Stimulated activated effector memory CD8-positive, alpha-beta T cell treated with anti-CD3 and anti-CD28 coated beads, Interleukin-12 subunit alpha, Interleukin-12 subunit beta, amount 100 ng/mL, for 72 hours (primary cell): ENCODE measurements at regions not wholly inside any gene's neighbourhood (a gene's known extent, or its start where the extent isn't known, plus 50 kb on each side); places are given as distances from the start of the nearest gene placed in this dataset.
"Not testable (repeated sequence)": the region's sequence is repeated elsewhere in the genome, so short reads cannot be mapped to it uniquely, and the experiment has no call there.

Source experiments
- ATAC-seq: fragments of 150-1000 bp; cut with Tn5 transposase; 2 replicates; pipeline ENCODE4 v1.10.0; 2021
- DNase-seq, 2 donors: peaks; one replicate each; pipeline ENCODE4 v3.0.0; 2021 to 2022; ENCODE audit warnings: low spot score in 2 of 2
- H3K27ac Mint-ChIP-seq: one replicate; pipeline ENCODE4 v1.8.0; 2022; ENCODE audit warnings: mild to moderate bottlenecking, mixed read lengths
- H3K36me3 Mint-ChIP-seq: one replicate; pipeline ENCODE4 v1.8.0; 2022; ENCODE audit warnings: mild to moderate bottlenecking, mixed read lengths
- H3K4me1 Mint-ChIP-seq: one replicate; pipeline ENCODE4 v1.8.0; 2022; ENCODE audit warnings: mixed read lengths
- H3K4me3 Mint-ChIP-seq: one replicate; pipeline ENCODE4 v1.8.0; 2022; ENCODE audit warnings: mild to moderate bottlenecking, mixed read lengths
- H3K9me3 Mint-ChIP-seq: one replicate; pipeline ENCODE4 v1.8.0; 2022; ENCODE audit warnings: mixed read lengths

- Mint-ChIP-seq H3K9me3 (peaks cover 43% of the 10 kb centered on the region), H3K4me1 (no peaks in the 10 kb centered on the region), H3K4me3 (no peak overlapping the region), H3K27ac (no peak overlapping the region), H3K36me3 (no peaks in the 10 kb centered on the region)
- DNase-seq = no peak
- no peak for ATAC-seq
Measured at GRCh38 chr7:86058649-86059048, 585.1 kb upstream of the GRM3 start.

- H3K4me1 Mint-ChIP-seq = no peaks in the 10 kb centered on the region
- ATAC-seq = no peak
- no peak for DNase-seq
- no peaks in the 10 kb centered on the region for H3K36me3 Mint-ChIP-seq
- no peak overlapping the region for H3K27ac Mint-ChIP-seq
- peaks cover 19% of the 10 kb centered on the region for H3K9me3 Mint-ChIP-seq
- H3K4me3 Mint-ChIP-seq = no peak overlapping the region
Measured at GRCh38 chr7:86050918-86051317, 592.8 kb upstream of the GRM3 start.

DNA sequence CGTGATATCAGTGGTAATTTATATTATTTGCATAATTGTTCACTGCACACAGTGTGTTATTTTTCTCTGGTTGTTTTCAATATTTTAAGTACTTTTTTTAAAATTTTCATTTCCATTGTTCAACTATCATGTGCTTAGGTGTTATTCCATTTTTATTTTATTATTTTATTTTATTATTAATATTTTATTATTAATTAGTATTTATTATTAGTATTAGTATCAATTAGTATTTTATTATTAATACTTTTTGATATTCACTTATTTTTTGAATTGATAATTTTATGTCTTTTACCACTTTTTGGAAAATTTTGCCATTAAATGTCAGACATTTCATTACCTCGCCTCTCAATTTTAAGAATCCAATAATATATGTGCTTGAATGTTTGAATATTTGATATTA lies 593.8 kb upstream of the GRM3 start:
- Mint-ChIP-seq H3K4me1 (no peaks in the 10 kb centered on the region), H3K9me3 (peaks cover 9% of the 10 kb centered on the region), H3K27ac (no peak overlapping the region), H3K4me3 (no peak overlapping the region), H3K36me3 (no peaks in the 10 kb centered on the region)
- no peak for DNase-seq
- no peak for ATAC-seq

- not testable (repeated sequence) for H3K36me3 Mint-ChIP-seq, H3K27ac Mint-ChIP-seq, H3K4me3 Mint-ChIP-seq, DNase-seq, ATAC-seq, H3K9me3 Mint-ChIP-seq, H3K4me1 Mint-ChIP-seq
Measured at GRCh38 chr7:86045197-86045596, 598.5 kb upstream of the GRM3 start.

DNA sequence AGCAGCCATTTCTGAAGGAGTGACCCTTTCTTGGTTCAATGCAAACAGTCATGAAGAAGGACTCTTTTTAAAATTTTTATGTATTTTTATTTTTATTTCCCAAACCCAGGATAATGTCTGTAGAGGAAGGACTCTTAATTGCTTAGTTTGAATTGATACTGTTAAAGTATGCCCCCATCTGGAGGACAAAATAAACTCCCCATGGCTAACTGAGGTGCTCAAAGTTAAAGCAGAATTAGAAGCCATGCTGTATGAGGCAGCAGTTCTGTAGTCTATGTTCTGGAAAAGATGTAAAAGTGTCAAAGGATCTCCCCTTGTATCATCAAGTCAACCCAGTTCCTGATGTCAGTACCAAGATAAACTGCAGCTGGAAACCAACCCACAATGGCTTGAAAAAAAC lies 617.9 kb upstream of the GRM3 start:
- Mint-ChIP-seq H3K27ac (no peak overlapping the region), H3K4me3 (no peak overlapping the region), H3K36me3 (no peaks in the 10 kb centered on the region), H3K9me3 (peaks cover 16% of the 10 kb centered on the region), H3K4me1 (no peaks in the 10 kb centered on the region)
- DNase-seq = no peak
- no peak for ATAC-seq

DNA sequence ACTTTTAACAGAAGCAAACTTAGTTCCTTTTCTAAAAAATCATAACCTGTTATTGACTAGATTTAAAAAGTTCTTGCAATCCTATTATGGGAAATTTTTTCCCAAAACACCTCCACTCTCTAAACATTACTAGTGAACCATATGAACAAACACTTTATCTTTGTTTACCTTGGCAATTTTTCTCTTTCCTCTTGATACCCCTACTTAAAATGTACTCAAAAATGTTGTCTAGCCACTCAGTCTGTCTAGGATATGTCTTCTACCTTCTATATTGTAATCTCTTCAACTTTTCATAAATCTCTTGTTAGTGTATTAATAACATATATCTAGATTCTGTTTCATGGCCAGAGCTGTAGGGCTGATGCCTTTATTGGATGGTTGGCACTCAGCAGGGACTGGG lies 630.0 kb upstream of the GRM3 start:
- Mint-ChIP-seq H3K4me3 (no peak overlapping the region), H3K27ac (no peak overlapping the region), H3K4me1 (no peaks in the 10 kb centered on the region), H3K9me3 (peaks cover 11% of the 10 kb centered on the region), H3K36me3 (no peaks in the 10 kb centered on the region)
- DNase-seq (no peak), ATAC-seq (no peak)

DNA sequence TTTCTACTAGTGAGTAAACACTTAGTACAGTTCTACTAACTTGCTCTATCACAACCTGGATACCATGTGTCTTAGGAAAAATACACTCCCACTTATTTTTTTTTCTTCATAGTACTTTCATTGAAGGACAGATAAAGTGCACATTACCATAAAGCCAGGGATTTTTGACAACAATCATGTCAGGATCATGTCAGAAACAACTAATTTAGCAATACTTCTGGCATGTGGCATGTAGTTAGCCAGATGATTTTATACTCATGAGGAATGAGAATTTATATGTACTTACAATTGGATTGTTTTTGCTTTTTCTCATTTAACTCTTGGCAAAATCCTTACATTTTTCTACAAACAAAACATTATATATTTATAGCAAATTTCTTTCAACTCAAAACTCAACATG lies 630.7 kb upstream of the GRM3 start:
- Mint-ChIP-seq H3K4me3 (no peak overlapping the region), H3K9me3 (peaks cover 12% of the 10 kb centered on the region), H3K36me3 (no peaks in the 10 kb centered on the region), H3K4me1 (no peaks in the 10 kb centered on the region), H3K27ac (no peak overlapping the region)
- no peak for ATAC-seq
- no peak for DNase-seq

- H3K27ac Mint-ChIP-seq = no peak overlapping the region
- no peaks in the 10 kb centered on the region for H3K36me3 Mint-ChIP-seq
- DNase-seq (no peak), ATAC-seq (no peak)
- no peak overlapping the region for H3K4me3 Mint-ChIP-seq
- H3K4me1 Mint-ChIP-seq = no peaks in the 10 kb centered on the region
- peaks cover 23% of the 10 kb centered on the region for H3K9me3 Mint-ChIP-seq
Measured at GRCh38 chr7:86008898-86009297, 634.8 kb upstream of the GRM3 start.

DNA sequence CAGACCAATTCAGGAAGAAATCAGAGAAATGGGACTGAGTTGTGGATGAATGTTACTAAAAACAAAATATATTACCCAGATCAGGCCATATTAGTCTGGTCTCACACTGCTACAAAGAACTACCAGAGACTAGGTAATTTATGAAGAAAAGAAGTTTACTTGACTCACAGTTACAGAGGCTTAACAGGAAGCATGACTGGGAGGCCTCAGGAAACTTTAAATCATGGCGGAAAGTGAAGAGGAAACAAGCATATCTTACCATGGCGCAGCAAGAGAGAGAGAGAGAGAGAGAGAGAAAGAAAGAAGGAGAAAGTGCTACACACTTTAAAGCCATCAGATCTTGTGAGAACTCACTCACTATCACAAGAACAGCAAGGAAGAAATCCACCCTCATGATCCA lies 636.8 kb upstream of the GRM3 start:
- DNase-seq (no peak), ATAC-seq (no peak)
- H3K9me3 Mint-ChIP-seq = peaks cover 20% of the 10 kb centered on the region
- no peak overlapping the region for H3K27ac Mint-ChIP-seq
- H3K4me3 Mint-ChIP-seq = no peak overlapping the region
- no peaks in the 10 kb centered on the region for H3K4me1 Mint-ChIP-seq
- no peaks in the 10 kb centered on the region for H3K36me3 Mint-ChIP-seq

DNA sequence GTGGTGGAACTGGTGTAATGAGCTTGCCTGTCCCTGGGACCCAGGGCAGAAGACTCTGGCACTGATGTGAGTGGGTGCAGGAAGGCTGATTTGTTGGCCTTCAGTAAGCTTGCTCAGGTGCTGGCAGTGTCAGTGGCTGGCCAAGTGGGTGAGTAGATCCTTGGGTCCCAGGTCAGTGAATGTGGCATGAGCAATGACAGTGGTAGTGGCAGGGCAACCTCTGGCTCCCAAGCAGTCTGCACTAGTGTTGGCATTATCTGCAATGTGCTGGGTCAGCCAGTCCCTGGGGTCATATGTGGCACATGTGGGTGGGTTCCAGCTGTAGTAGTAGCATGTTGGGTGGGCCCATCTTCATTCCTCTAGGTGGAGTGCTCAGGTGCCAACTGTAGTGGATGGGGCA lies 640.9 kb upstream of the GRM3 start:
- DNase-seq = no peak
- Mint-ChIP-seq H3K36me3 (no peaks in the 10 kb centered on the region), H3K27ac (no peak overlapping the region), H3K4me3 (no peak overlapping the region), H3K9me3 (peaks cover 24% of the 10 kb centered on the region), H3K4me1 (no peaks in the 10 kb centered on the region)
- ATAC-seq = no peak

- Mint-ChIP-seq H3K27ac (no peak overlapping the region), H3K9me3 (peaks cover 22% of the 10 kb centered on the region), H3K4me3 (no peak overlapping the region), H3K4me1 (no peaks in the 10 kb centered on the region), H3K36me3 (no peaks in the 10 kb centered on the region)
- no peak for ATAC-seq
- no peak for DNase-seq
Measured at GRCh38 chr7:85997515-85997914, 646.2 kb upstream of the GRM3 start.

DNA sequence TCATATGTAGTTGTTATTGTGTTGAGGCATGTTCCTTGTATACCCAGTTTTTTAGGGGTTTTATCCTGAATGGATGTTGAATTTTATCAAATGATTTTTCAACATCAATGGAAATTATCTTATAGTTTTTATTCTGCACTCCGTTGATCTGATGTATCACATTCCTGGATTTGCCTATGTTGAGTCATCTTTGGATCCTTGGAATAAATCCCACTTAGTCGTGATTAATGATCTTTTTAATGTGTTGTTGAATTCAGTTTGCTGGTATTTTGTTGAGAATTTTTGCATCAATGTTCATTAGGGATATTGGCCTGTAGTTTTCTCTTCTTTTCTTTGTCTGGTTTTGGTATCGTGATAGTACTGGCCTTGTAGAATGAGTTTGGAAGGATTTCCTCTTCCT lies 648.6 kb upstream of the GRM3 start:
- DNase-seq = no peak
- no peak for ATAC-seq
- peaks cover 24% of the 10 kb centered on the region for H3K9me3 Mint-ChIP-seq
- no peak overlapping the region for H3K27ac Mint-ChIP-seq
- no peaks in the 10 kb centered on the region for H3K36me3 Mint-ChIP-seq
- no peak overlapping the region for H3K4me3 Mint-ChIP-seq
- no peaks in the 10 kb centered on the region for H3K4me1 Mint-ChIP-seq

- ATAC-seq (no peak), DNase-seq (no peak)
- H3K4me3 Mint-ChIP-seq = no peak overlapping the region
- H3K4me1 Mint-ChIP-seq = no peaks in the 10 kb centered on the region
- peaks cover 8% of the 10 kb centered on the region for H3K9me3 Mint-ChIP-seq
- H3K27ac Mint-ChIP-seq = no peak overlapping the region
- H3K36me3 Mint-ChIP-seq = no peaks in the 10 kb centered on the region
Measured at GRCh38 chr7:85980740-85981139, 663.0 kb upstream of the GRM3 start.

GRCh38 chr7:85974176-85974575 lies 669.5 kb upstream of the GRM3 start:
- ATAC-seq = no peak
- H3K4me3 Mint-ChIP-seq = no peak overlapping the region

GRCh38 chr7:85972504-85973141 lies 671.1 kb upstream of the GRM3 start:
- Mint-ChIP-seq H3K4me3 (no peak overlapping the region), H3K36me3 (no peaks in the 10 kb centered on the region), H3K9me3 (peaks cover 9% of the 10 kb centered on the region), H3K4me1 (no peaks in the 10 kb centered on the region), H3K27ac (no peak overlapping the region)
- no peak for DNase-seq
- peak; percentile 24 for ATAC-seq

More at GRCh38 chr7:85974176-85974575, 669.5 kb upstream of the GRM3 start:
- Mint-ChIP-seq H3K27ac (no peak overlapping the region), H3K9me3 (peaks cover 14% of the 10 kb centered on the region), H3K36me3 (no peaks in the 10 kb centered on the region), H3K4me1 (no peaks in the 10 kb centered on the region)
- no peak for DNase-seq

DNA sequence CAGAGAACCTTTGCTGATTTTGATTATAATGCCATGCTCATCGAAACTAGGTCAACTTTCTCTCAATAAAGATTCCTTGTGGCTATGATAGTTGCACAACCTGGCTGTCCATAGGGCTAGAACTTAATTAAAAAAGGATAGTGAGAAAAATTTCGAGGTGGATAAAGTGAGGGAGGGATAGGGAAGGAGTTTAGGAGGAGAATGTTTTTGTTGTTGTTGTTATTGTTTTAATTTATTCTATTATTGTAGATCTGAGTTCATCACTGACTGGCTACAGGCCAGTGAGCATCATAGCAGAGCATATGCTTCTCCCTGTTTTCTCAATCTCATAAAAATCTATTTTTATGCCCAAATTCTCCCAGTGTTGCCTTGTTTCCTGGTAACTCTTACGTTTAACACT lies 688.7 kb upstream of the GRM3 start:
- no peaks in the 10 kb centered on the region for H3K4me1 Mint-ChIP-seq
- no peak overlapping the region for H3K27ac Mint-ChIP-seq
- peaks cover 17% of the 10 kb centered on the region for H3K9me3 Mint-ChIP-seq
- peaks cover 6% of the 10 kb centered on the region for H3K36me3 Mint-ChIP-seq
- H3K4me3 Mint-ChIP-seq = no peak overlapping the region
- DNase-seq (no peak), ATAC-seq (no peak)

DNA sequence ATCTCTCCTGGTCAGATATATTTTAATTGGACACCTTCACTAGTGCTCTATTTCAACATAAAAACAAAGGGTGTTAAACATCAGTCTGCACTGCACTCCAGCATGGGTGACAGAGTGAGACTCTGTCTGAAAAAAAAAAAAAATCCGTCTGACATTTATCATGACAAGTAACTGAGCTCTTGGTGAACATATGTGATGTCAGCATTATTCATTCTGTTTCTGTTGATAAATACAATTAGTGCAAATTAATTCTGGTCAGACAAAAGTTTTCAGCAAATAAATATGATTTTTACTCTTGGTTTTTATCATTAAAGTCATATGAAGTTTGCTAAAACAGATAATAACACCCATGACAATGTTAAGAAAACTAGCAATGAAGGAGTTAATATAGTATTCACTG lies 692.8 kb upstream of the GRM3 start:
- DNase-seq (no peak), ATAC-seq (no peak)
- Mint-ChIP-seq H3K36me3 (no peaks in the 10 kb centered on the region), H3K9me3 (peaks cover 31% of the 10 kb centered on the region), H3K4me1 (no peaks in the 10 kb centered on the region), H3K4me3 (no peak overlapping the region), H3K27ac (no peak overlapping the region)
